H1 (cell line): ENCODE measurements at regions not wholly inside any gene's neighbourhood (a gene's known extent, or its start where the extent isn't known, plus 50 kb on each side); places are given as distances from the start of the nearest gene placed in this dataset.
A peak's percentile ranks its signal among the peaks of the same experiment; 100 is the strongest.

Source experiments
- CTCF ChIA-PET: fragments of 300-600 bp; sonication (Branson Sonifier 250); formaldehyde crosslinking; loops from one replicate; lab custom pipeline; 2021; ENCODE audit not compliant: partially characterized antibody; lab: Charles Lee
- POLR2A ChIA-PET: fragments of 300-600 bp; sonication (Branson Sonifier 250); formaldehyde crosslinking; loops from one replicate; lab custom pipeline; 2021; ENCODE audit warnings: inconsistent platforms; ENCODE audit not compliant: partially characterized antibody; lab: Charles Lee
- DNase-seq, 2 experiments: peaks; one replicate each; pipeline versions ENCODE4 v3.0.0 to v3.0.0-alpha.2; 2010 to 2022; ENCODE audit warnings: low spot score in 2 of 2, low read depth in 1 of 2, mixed read lengths in 1 of 2
- FAIRE-seq: peaks from 2 replicates; lab custom pipeline; 2011; peaks lifted over from hg19 to GRCh38; lab: Jason Lieb, UNC
- H2AFZ ChIP-seq: 2 replicates; pipeline ENCODE4 v1.8.1; 2012; ENCODE audit warnings: low read length, inconsistent platforms
- H2AK5ac ChIP-seq: 2 replicates; pipeline ENCODE4 v1.6.1; 2013; ENCODE audit warnings: low read depth, low read length
- H2BK120ac ChIP-seq: replicated peaks from 2 replicates; pipeline ENCODE3; 2013; ENCODE audit warnings: low read depth, low read length, inconsistent platforms
- H2BK12ac ChIP-seq: 2 replicates; pipeline ENCODE4 v1.6.1; 2013; ENCODE audit warnings: low read depth, low read length
- H2BK15ac ChIP-seq: 2 replicates; pipeline ENCODE4 v1.6.1; 2013; ENCODE audit warnings: low read length
- H2BK20ac ChIP-seq: 2 replicates; pipeline ENCODE4 v1.6.1; 2013; ENCODE audit warnings: low read length
- H2BK5ac ChIP-seq: 2 replicates; pipeline ENCODE4 v1.6.1; 2013; ENCODE audit warnings: low read depth, low read length
- H3K14ac ChIP-seq: 2 replicates; pipeline ENCODE4 v1.6.1; 2013; ENCODE audit warnings: inconsistent platforms; ENCODE audit not compliant: insufficient read length
- H3K18ac ChIP-seq: 2 replicates; pipeline ENCODE4 v1.6.1; 2013; ENCODE audit warnings: low read length; ENCODE audit errors: extremely low read depth
- H3K23ac ChIP-seq: 2 replicates; pipeline ENCODE4 v1.6.1; 2013; ENCODE audit warnings: inconsistent platforms; ENCODE audit not compliant: insufficient read length
- H3K23me2 ChIP-seq: 2 replicates; pipeline ENCODE4 v1.6.1; 2013; ENCODE audit warnings: low read depth, low read length
- H3K27ac ChIP-seq: 2 replicates; pipeline ENCODE4 v1.6.1; 2011; ENCODE audit warnings: low read depth, low read length, inconsistent platforms
- H3K27me3 ChIP-seq, 4 experiments: replicated peaks in 1 of 4; 1 replicate in 1 of 4; 2 replicates in 3 of 4; pipeline versions ENCODE4 v1.6.1 to v1.8.1; 2011 to 2013; ENCODE audit warnings: low read length in 3 of 4, mild to moderate bottlenecking in 3 of 4, inconsistent platforms in 2 of 4, mixed read lengths in 2 of 4, moderate library complexity in 1 of 4; ENCODE audit not compliant: control insufficient read depth in 3 of 4, insufficient read depth in 3 of 4; ENCODE audit errors: extremely low read depth in 1 of 4
- H3K36me3 ChIP-seq, 4 experiments: 2 replicates each; pipeline versions ENCODE4 v1.6.1 to v1.8.1; 2011 to 2013; ENCODE audit warnings: mild to moderate bottlenecking in 4 of 4, low read length in 3 of 4, moderate library complexity in 2 of 4, control low read depth in 1 of 4, inconsistent platforms in 1 of 4; ENCODE audit not compliant: insufficient read depth in 4 of 4, control insufficient read depth in 2 of 4
- H3K4ac ChIP-seq: replicated peaks from 2 replicates; pipeline ENCODE3; 2013; ENCODE audit warnings: low read length, low read depth, mixed read lengths, inconsistent platforms; ENCODE audit not compliant: insufficient read length
- H3K4me1 ChIP-seq, 4 experiments: replicated peaks in 1 of 4; 1 replicate in 1 of 4; 2 replicates in 3 of 4; pipeline versions ENCODE4 v1.6.1 to v1.8.1; 2011 to 2013; ENCODE audit warnings: low read length in 3 of 4, inconsistent platforms in 2 of 4, mixed read lengths in 1 of 4; ENCODE audit not compliant: insufficient read depth in 4 of 4, control insufficient read depth in 3 of 4
- H3K4me2 ChIP-seq, 2 experiments: 2 replicates each; pipeline versions ENCODE4 v1.6.1 to v1.8.1; 2011 to 2013; ENCODE audit warnings: low read depth in 2 of 2, low read length in 2 of 2, control low read depth in 1 of 2, inconsistent platforms in 1 of 2, mild to moderate bottlenecking in 1 of 2; ENCODE audit not compliant: insufficient read depth in 1 of 2
- H3K4me3 ChIP-seq, 4 experiments: fragments of 200-600, 300-600 bp in 1 of 4; sonication (generic), shearing (Covaris generic), sonication (Bioruptor Twin) in 1 of 4; 2 replicates each; pipeline versions ENCODE4 v1.5.1 to v1.8.1; 2011 to 2016; ENCODE audit warnings: low read length in 4 of 4, low read depth in 3 of 4, control low read depth in 2 of 4, inconsistent platforms in 2 of 4, mild to moderate bottlenecking in 2 of 4, mixed read lengths in 1 of 4, moderate library complexity in 1 of 4; ENCODE audit not compliant: insufficient read depth in 2 of 4; ENCODE audit errors: extremely low read depth in 1 of 4
- H3K56ac ChIP-seq: replicated peaks from 2 replicates; pipeline ENCODE3; 2013; ENCODE audit warnings: low read depth, mild to moderate bottlenecking, mixed read lengths, low read length, inconsistent platforms; ENCODE audit not compliant: insufficient read length
- H3K79me1 ChIP-seq: 2 replicates; pipeline ENCODE4 v1.6.1; 2013; ENCODE audit warnings: low read depth, low read length, control low read depth
- H3K79me2 ChIP-seq, 2 experiments: 2 replicates each; pipeline versions ENCODE4 v1.6.1 to v1.8.1; 2012 to 2013; ENCODE audit warnings: low read length in 2 of 2, mild to moderate bottlenecking in 2 of 2, inconsistent platforms in 1 of 2; ENCODE audit not compliant: insufficient read depth in 2 of 2, control insufficient read depth in 1 of 2
- H3K9ac ChIP-seq, 4 experiments: replicated peaks in 1 of 4; 1 replicate in 1 of 4; 2 replicates in 3 of 4; pipeline versions ENCODE4 v1.6.1 to v1.8.1; 2011 to 2013; ENCODE audit warnings: low read depth in 3 of 4, low read length in 3 of 4, control low read depth in 2 of 4, mild to moderate bottlenecking in 2 of 4, moderate library complexity in 2 of 4, inconsistent platforms in 1 of 4; ENCODE audit errors: extremely low read depth in 1 of 4
- H3K9me3 ChIP-seq, 2 experiments: 2 replicates each; pipeline versions ENCODE4 v1.6.1 to v1.8.1; 2012 to 2013; ENCODE audit warnings: mild to moderate bottlenecking in 2 of 2, moderate library complexity in 2 of 2, control low read depth in 1 of 2, inconsistent platforms in 1 of 2, low read depth in 1 of 2, low read length in 1 of 2, mixed read lengths in 1 of 2; ENCODE audit not compliant: insufficient read depth in 2 of 2
- H4K20me1 ChIP-seq, 2 experiments: replicated peaks in 1 of 2; 2 replicates each; pipeline versions ENCODE3 to v1.8.1; 2011 to 2013; ENCODE audit warnings: inconsistent platforms in 2 of 2, low read length in 2 of 2, mild to moderate bottlenecking in 1 of 2; ENCODE audit not compliant: insufficient read depth in 2 of 2, control insufficient read depth in 1 of 2
- H4K5ac ChIP-seq: 2 replicates; pipeline ENCODE4 v1.6.1; 2013; ENCODE audit warnings: low read length, low read depth, mixed read lengths, inconsistent platforms; ENCODE audit not compliant: insufficient read length
- H4K8ac ChIP-seq: 2 replicates; pipeline ENCODE4 v1.8.0; 2013; ENCODE audit warnings: mild to moderate bottlenecking, moderate library complexity, low read length, inconsistent platforms; ENCODE audit not compliant: insufficient read depth; ENCODE audit errors: extremely low read depth
- H4K91ac ChIP-seq: replicated peaks from 2 replicates; pipeline ENCODE3; 2013; ENCODE audit warnings: low read length, mixed read lengths, inconsistent platforms; ENCODE audit not compliant: insufficient read length
- ASH2L ChIP-seq: fragments of 200-600, 300-600 bp; sonication (generic); IDR thresholded peaks from one replicate; pipeline ENCODE4 v1.7.1; 2017; ENCODE audit warnings: low read length
- RAD21 ChIP-seq, 2 experiments: IDR thresholded peaks in 1 of 2; conservative IDR thresholded peaks in 1 of 2; 2 replicates each; pipeline ENCODE4 v1.6.1; 2011; ENCODE audit warnings: low read depth in 2 of 2, low read length in 2 of 2, improper control_type of control experiment in 1 of 2, inconsistent platforms in 1 of 2, mild to moderate bottlenecking in 1 of 2, moderate library complexity in 1 of 2
- TF ChIP-seq, protein P1 (sequence below), 3 experiments: IDR thresholded peaks; 1 replicate in 2 of 3; 2 replicates in 1 of 3; pipeline versions ENCODE4 v1.5.1 to v1.6.1; 2011; ENCODE audit warnings: low read length in 3 of 3, mild to moderate bottlenecking in 3 of 3, inconsistent platforms in 2 of 3, low read depth in 1 of 3, moderate library complexity in 1 of 3; ENCODE audit not compliant: insufficient read depth in 1 of 3; ENCODE audit errors: control extremely low read depth in 1 of 3

DNA sequence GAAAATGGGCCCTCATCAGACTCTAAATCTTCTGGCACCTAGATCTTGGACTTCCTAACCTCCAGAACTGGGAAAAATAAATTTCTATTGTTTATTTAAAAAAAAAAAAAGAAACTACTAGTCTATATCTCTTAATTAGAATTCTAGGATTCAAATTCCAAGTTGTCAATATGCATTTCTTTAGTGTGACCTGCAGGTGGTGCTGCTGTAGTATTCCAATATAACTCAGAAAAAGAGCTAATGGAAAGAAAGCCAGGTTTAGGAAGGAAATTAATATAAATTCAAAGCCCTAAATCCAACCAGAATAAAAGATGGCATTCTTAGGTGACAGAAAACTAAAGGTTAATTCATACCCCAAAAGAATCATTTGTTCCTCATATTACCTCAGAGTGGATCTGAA is 80.0 kb upstream of the NALF2 start:
- Histone ChIP-seq H3K79me2 (no peaks in the 10 kb centered on the region), H2BK20ac (no peak overlapping the region), H3K4me2 (no peak overlapping the region), H3K4me1 (no peaks in the 10 kb centered on the region), H2BK5ac (no peak overlapping the region), H3K27me3 (no peaks in the 10 kb centered on the region), H3K4me3 (no peak overlapping the region), H3K9me3 (peaks cover 0 to 8% of the 10 kb centered on the region in 2 experiments; a peak in 1 of 4 replicates), H3K14ac (no peak overlapping the region), H3K27ac (no peak overlapping the region), H3K23ac (no peak overlapping the region), H4K91ac (no peak overlapping the region), H3K79me1 (no peaks in the 10 kb centered on the region), H3K18ac (no peak overlapping the region), H4K8ac (no peak overlapping the region), H2BK12ac (no peak overlapping the region), H2BK15ac (no peak overlapping the region), H2AFZ (no peak overlapping the region), H3K56ac (no peak overlapping the region), H3K9ac (no peak overlapping the region), H2AK5ac (no peak overlapping the region), H3K36me3 (no peaks in the 10 kb centered on the region)
- no peak for DNase-seq
- ChIA-PET CTCF (interaction anchor here (0.6 to 2.1 kb wide), 10 partner anchors 12 to 656 kb away, joined by 3 to 5 read pairs (median 3); no protein-coding TSS in a partner anchor), POLR2A (no interaction called here)
- no peak for FAIRE-seq
- TF ChIP-seq RAD21 (IDR thresholded peaks at IDR 0.05 in 1 of 2, conservative IDR thresholded peaks at IDR 0.05 in 1 of 2; ENCODE audit: low read depth in 2 of 2, low read length in 2 of 2), result peak; percentile 27 to 31; a peak in 3 of 4 replicates
- TF ChIP-seq ASH2L, result no peak
- TF ChIP-seq, protein P1, sequence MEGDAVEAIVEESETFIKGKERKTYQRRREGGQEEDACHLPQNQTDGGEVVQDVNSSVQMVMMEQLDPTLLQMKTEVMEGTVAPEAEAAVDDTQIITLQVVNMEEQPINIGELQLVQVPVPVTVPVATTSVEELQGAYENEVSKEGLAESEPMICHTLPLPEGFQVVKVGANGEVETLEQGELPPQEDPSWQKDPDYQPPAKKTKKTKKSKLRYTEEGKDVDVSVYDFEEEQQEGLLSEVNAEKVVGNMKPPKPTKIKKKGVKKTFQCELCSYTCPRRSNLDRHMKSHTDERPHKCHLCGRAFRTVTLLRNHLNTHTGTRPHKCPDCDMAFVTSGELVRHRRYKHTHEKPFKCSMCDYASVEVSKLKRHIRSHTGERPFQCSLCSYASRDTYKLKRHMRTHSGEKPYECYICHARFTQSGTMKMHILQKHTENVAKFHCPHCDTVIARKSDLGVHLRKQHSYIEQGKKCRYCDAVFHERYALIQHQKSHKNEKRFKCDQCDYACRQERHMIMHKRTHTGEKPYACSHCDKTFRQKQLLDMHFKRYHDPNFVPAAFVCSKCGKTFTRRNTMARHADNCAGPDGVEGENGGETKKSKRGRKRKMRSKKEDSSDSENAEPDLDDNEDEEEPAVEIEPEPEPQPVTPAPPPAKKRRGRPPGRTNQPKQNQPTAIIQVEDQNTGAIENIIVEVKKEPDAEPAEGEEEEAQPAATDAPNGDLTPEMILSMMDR (IDR thresholded peaks at IDR 0.05; ENCODE audit: control extremely low read depth in 1 of 3, insufficient read depth in 1 of 3, low read depth in 1 of 3, low read length in 3 of 3), result peak in 2 of 3 experiments; percentile 11 to 24; a peak in 2 of 4 replicates
- TF ChIP-seq, all 59 proteins: peak for 2
- H2BK120ac ChIP-seq, result no peak overlapping the region
- no peak overlapping the region for H4K5ac ChIP-seq
- no peak overlapping the region for H3K4ac ChIP-seq
- H4K20me1 ChIP-seq, result no peaks in the 10 kb centered on the region
- H3K23me2 ChIP-seq, result no peaks in the 10 kb centered on the region
